Bronchial epithelial cell (primary cell): ENCODE measurements at regions not wholly inside any gene's neighbourhood (a gene's known extent, or its start where the extent isn't known, plus 50 kb on each side); places are given as distances from the start of the nearest gene placed in this dataset.

Experiments
- DNase-seq: peaks from one replicate; pipeline ENCODE4 v3.0.0-alpha.2; 2010; ENCODE audit warnings: low read depth
- FAIRE-seq: peaks from 2 replicates; lab custom pipeline; 2011; peaks lifted over from hg19 to GRCh38; lab: Jason Lieb, UNC
- H3K27me3 ChIP-seq: 2 replicates; pipeline ENCODE4 v1.5.1; 2011; ENCODE audit warnings: low read length; ENCODE audit not compliant: control insufficient read depth, insufficient read depth
- H3K36me3 ChIP-seq: 2 replicates; pipeline ENCODE4 v1.5.1; 2011; ENCODE audit warnings: low read length; ENCODE audit not compliant: control insufficient read depth, insufficient read depth
- H3K4me3 ChIP-seq: 2 replicates; pipeline ENCODE4 v1.5.1; 2011; ENCODE audit warnings: mild to moderate bottlenecking, low read depth, low read length, control low read depth
- TF ChIP-seq, protein P1 (sequence below): IDR thresholded peaks from 2 replicates; pipeline ENCODE4 v1.5.1; 2011; ENCODE audit warnings: mild to moderate bottlenecking, moderate library complexity, low read length, control low read depth, inconsistent platforms; ENCODE audit not compliant: insufficient read depth, severe bottlenecking

DNA sequence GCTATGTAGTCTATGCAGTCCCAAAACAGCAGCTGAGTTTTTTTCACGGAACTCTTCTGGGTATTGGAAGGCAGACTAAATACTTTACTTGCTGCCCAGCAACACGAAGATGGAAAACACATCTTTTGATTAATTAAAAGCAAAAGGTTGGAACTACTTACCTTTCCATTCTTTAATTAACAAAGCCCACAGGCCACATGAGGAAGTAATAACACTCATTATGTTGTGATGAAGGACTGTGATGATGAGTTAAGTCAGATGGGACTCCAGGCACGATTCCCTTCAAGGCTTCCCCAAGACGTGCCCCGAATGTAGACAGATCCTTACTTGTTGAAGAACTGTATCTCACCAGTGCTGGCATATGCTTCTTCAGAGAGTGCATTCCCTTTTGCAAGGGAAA, 129.0 kb downstream of the WIF1 start:
- no peak overlapping the region for H3K4me3 ChIP-seq
- FAIRE-seq (no peak), DNase-seq (no peak)
- TF ChIP-seq, protein P1, sequence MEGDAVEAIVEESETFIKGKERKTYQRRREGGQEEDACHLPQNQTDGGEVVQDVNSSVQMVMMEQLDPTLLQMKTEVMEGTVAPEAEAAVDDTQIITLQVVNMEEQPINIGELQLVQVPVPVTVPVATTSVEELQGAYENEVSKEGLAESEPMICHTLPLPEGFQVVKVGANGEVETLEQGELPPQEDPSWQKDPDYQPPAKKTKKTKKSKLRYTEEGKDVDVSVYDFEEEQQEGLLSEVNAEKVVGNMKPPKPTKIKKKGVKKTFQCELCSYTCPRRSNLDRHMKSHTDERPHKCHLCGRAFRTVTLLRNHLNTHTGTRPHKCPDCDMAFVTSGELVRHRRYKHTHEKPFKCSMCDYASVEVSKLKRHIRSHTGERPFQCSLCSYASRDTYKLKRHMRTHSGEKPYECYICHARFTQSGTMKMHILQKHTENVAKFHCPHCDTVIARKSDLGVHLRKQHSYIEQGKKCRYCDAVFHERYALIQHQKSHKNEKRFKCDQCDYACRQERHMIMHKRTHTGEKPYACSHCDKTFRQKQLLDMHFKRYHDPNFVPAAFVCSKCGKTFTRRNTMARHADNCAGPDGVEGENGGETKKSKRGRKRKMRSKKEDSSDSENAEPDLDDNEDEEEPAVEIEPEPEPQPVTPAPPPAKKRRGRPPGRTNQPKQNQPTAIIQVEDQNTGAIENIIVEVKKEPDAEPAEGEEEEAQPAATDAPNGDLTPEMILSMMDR: no peak
- no peaks in the 10 kb centered on the region for H3K27me3 ChIP-seq
- no peaks in the 10 kb centered on the region for H3K36me3 ChIP-seq

DNA sequence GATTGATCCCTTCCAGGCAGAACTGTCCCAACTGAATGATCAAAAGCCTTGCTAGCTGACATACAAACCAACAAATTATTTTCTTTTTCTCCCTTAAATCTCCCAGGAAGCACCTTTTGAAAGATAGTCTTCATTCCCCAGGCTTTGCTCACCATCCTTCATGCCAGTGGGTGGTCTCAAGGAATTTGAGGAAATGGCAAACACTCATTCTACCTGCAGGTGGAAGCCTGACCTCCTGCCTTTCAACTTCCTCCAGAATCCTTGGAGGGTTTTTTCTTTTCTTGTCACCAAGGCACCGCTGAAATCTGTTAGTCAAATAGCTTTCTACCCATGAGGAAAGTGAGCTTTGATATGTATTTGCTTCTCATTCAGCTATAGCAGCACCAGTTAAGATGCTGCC, 128.5 kb downstream of the WIF1 start:
- FAIRE-seq (no peak), DNase-seq (no peak)
- no peaks in the 10 kb centered on the region for H3K27me3 ChIP-seq
- H3K36me3 ChIP-seq: no peaks in the 10 kb centered on the region
- no peak overlapping the region for H3K4me3 ChIP-seq
- TF ChIP-seq, protein P1: no peak

DNA sequence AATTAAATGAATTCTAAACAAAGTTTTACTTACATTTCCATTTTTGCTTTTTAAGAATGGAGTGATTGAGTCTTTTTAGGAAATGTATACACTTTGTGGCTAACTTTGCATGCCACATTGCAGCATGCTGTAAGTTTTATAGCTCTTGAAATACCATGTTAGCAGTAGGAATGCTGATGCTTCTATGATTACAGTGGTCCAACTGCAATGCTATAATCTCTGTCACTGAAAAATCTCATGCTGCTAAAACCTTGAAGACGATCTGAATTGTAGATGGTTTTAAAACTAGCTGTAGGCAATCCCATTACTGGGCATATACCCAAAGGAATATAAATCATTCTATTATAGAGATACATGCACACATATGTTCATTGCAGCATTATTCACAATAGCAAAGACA, 127.6 kb downstream of the WIF1 start:
- no peak for FAIRE-seq
- Histone ChIP-seq H3K4me3 (no peak overlapping the region), H3K27me3 (no peaks in the 10 kb centered on the region), H3K36me3 (no peaks in the 10 kb centered on the region)
- no peak for DNase-seq
- TF ChIP-seq, protein P1: no peak

- TF ChIP-seq, protein P1: no peak
- Histone ChIP-seq H3K36me3 (no peaks in the 10 kb centered on the region), H3K27me3 (no peaks in the 10 kb centered on the region), H3K4me3 (no peak overlapping the region)
- peak; percentile 92 for DNase-seq
- FAIRE-seq: no peak
Observed at GRCh38 chr12:64995816-64996215, 125.3 kb downstream of the WIF1 start.

DNA sequence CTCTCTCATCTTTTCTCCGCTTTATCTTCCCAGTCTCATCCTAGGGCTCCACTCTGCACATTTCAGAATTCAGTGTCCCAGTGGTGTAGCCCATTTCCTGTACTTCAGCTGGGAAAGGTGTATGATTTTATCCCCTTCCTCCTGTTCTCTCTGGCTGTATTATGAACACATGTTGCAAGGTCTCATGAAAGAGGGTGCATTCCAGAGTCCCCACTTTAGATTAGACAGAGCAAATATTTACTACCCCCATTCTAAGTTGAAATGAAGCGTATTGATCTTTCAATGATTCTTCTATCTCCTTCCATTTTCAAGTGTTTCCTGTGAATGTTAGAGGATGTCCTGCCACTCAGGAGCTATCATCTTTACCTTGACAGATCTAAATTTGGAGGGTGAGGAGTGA, 123.2 kb downstream of the WIF1 start:
- TF ChIP-seq, protein P1: no peak
- Histone ChIP-seq H3K27me3 (no peaks in the 10 kb centered on the region), H3K4me3 (no peak overlapping the region), H3K36me3 (no peaks in the 10 kb centered on the region)
- FAIRE-seq (no peak), DNase-seq (no peak)

DNA sequence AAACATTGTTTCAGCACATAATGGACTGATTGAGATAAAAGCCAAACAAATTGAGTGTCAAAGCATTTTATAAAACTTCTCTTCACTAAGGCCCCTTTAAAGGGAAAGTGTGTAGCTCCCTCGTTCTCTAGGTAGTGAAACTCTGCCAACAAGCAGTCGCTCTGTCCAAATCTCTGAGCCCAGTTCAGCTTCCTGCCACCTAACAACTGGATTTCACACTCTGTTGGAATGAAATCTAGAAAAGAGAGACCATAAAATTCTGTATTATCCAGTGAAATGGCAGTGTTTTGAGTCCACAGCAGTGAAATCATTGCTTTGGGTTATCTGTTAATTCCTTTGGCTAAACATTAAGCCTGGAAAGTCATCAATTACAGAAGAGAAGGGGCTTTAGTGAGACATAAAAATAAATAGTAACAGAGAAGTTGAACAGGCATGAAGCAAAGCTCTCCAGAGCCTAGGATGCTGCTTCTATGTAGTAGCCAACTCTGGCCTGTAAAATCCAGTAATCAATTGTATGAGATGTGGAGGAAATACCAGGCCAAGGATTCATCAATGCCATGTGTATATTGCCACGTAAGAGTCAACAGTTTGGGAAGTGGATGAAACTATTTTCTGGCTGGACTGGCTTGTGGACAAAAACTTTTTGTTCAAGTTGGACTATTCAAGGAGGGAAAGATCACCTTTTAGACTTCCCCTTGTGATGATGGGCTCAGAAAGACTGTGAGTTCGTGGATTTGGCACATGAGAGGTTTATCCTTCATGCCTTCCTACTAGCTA, 122.5 kb downstream of the WIF1 start:
- DNase-seq: peak; percentile 91
- no peak overlapping the region for H3K4me3 ChIP-seq
- FAIRE-seq: peak; percentile 50
- no peaks in the 10 kb centered on the region for H3K27me3 ChIP-seq
- TF ChIP-seq, protein P1: no peak
- H3K36me3 ChIP-seq: no peaks in the 10 kb centered on the region
